NB4 (cell line): ENCODE measurements at regions not wholly inside any gene's neighbourhood (a gene's known extent, or its start where the extent isn't known, plus 50 kb on each side); places are given as distances from the start of the nearest gene placed in this dataset.
"Not testable (repeated sequence)": the region's sequence is repeated elsewhere in the genome, so short reads cannot be mapped to it uniquely, and the experiment has no call there.

Experiments
- DNase-seq: peaks from one replicate; pipeline ENCODE4 v3.0.0; 2010; ENCODE audit warnings: low read depth
- H3K4me3 ChIP-seq: one replicate; pipeline ENCODE4 v1.5.1; 2011; ENCODE audit warnings: mild to moderate bottlenecking, low read depth, low read length, moderate library complexity
- CTCF ChIP-seq: IDR thresholded peaks from one replicate; pipeline ENCODE4 v1.5.1; 2012; ENCODE audit warnings: low read depth, low read length
- MAX ChIP-seq: IDR thresholded peaks from 2 replicates; pipeline ENCODE4 v1.6.1; 2011; ENCODE audit warnings: low read depth, low read length
- MYC ChIP-seq: IDR thresholded peaks from 2 replicates; pipeline ENCODE4 v1.6.1; 2011; ENCODE audit warnings: low read depth, low read length
- POLR2A ChIP-seq: IDR thresholded peaks from 2 replicates; pipeline ENCODE4 v1.6.1; 2011; ENCODE audit warnings: mild to moderate bottlenecking; ENCODE audit not compliant: insufficient read length; ENCODE audit errors: extremely low read depth

- DNase-seq: peak; percentile 3
- TF ChIP-seq MYC (no peak), POLR2A (no peak), CTCF (no peak), MAX (no peak)
- H3K4me3 ChIP-seq: no peak overlapping the region
Measured at GRCh38 chr19:30111021-30111855, 169.2 kb downstream of the URI1 start.

- DNase-seq: no peak
- TF ChIP-seq POLR2A (no peak), MAX (no peak), MYC (no peak), CTCF (no peak)
- H3K4me3 ChIP-seq: no peak overlapping the region
Measured at GRCh38 chr19:30112171-30112570, 170.1 kb downstream of the URI1 start.

- no peak for TF ChIP-seq MAX
- TF ChIP-seq POLR2A: no peak
- TF ChIP-seq MYC: no peak
- no peak for TF ChIP-seq CTCF
- H3K4me3 ChIP-seq: no peak overlapping the region
- DNase-seq: no peak
Measured at GRCh38 chr19:30112666-30113065, 170.6 kb downstream of the URI1 start.

- TF ChIP-seq MAX: no peak
- TF ChIP-seq MYC: no peak
- TF ChIP-seq POLR2A: no peak
- no peak for TF ChIP-seq CTCF
- no peak for DNase-seq
- no peak overlapping the region for H3K4me3 ChIP-seq
Measured at GRCh38 chr19:30113186-30113585, 171.1 kb downstream of the URI1 start.

- H3K4me3 ChIP-seq, DNase-seq: not testable (repeated sequence)
Measured at GRCh38 chr19:30114095-30114494, 172.1 kb downstream of the URI1 start.

- no peak for DNase-seq
- TF ChIP-seq CTCF (no peak), MAX (no peak), POLR2A (no peak), MYC (no peak)
Measured at GRCh38 chr19:30115947-30116346, 173.9 kb downstream of the URI1 start.

More at GRCh38 chr19:30115947-30116346, 173.9 kb downstream of the URI1 start:
- H3K4me3 ChIP-seq: no peak overlapping the region
